ENCODE measurements at regions not wholly inside any gene's neighbourhood (a gene's known extent, or its start where the extent isn't known, plus 50 kb on each side); places are given as distances from the start of the nearest gene placed in this dataset.

GRCh38 chr4:19941434-19941833, 310.3 kb upstream of the SLIT2 start:
- H3K4me3 ChIP-seq: no peak overlapping the region
- in situ Hi-C loops (cut with MboI; ENCODE audit: low pct_unique_long_range_greater_than_20kb in 2 of 9, low sequenced_read_pairs in 9 of 9, unreplicated experiment in 9 of 9): no loop called here
- 21 to 100% (median 75%) methylated on average over 1 to 2 of the region's 2 CpGs; no CpG with 5 or more reads in 1 of the 10 experiments for WGBS, 10 experiments
- H3K27ac ChIP-seq: no peak overlapping the region
- ATAC-seq (replicated peaks in 6 of 8): no peak
- H3K4me1 ChIP-seq (replicated peaks in 1 of 2): no peaks in the 10 kb centered on the region

- H3K4me1 ChIP-seq (replicated peaks in 1 of 2): no peaks in the 10 kb centered on the region
Observed at GRCh38 chr4:19940861-19941260, 310.8 kb upstream of the SLIT2 start.

GRCh38 chr4:19936476-19936875, 315.2 kb upstream of the SLIT2 start:
- Histone ChIP-seq H3K27ac (no peak overlapping the region), H3K4me3 (no peak overlapping the region), H3K4me1 (replicated peaks in 1 of 2) (no peaks in the 10 kb centered on the region)
- ATAC-seq (replicated peaks in 6 of 8): peak in 1 of 8 experiments; percentile 48
- 0 to 93% (median 75%) methylated on average over 3 of the region's 3 CpGs; no CpG with 5 or more reads in 1 of the 10 experiments for WGBS, 10 experiments
- in situ Hi-C loops (cut with MboI; ENCODE audit: low pct_unique_long_range_greater_than_20kb in 2 of 9, low sequenced_read_pairs in 9 of 9, unreplicated experiment in 9 of 9): no loop called here

More at GRCh38 chr4:19940861-19941260, 310.8 kb upstream of the SLIT2 start:
- in situ Hi-C loops (cut with MboI; ENCODE audit: low pct_unique_long_range_greater_than_20kb in 2 of 9, low sequenced_read_pairs in 9 of 9, unreplicated experiment in 9 of 9): no loop called here
- Histone ChIP-seq H3K27ac (no peak overlapping the region), H3K4me3 (no peak overlapping the region)
- 25 to 100% (median 80%) methylated on average over 1 of the region's 1 CpG; no CpG with 5 or more reads in 3 of the 10 experiments for WGBS, 10 experiments
- no peak for ATAC-seq (replicated peaks in 6 of 8)

GRCh38 chr4:19930742-19931141, 321.0 kb upstream of the SLIT2 start:
- no peak overlapping the region for H3K27ac ChIP-seq
- H3K4me1 ChIP-seq (replicated peaks in 1 of 2): no peaks in the 10 kb centered on the region
- no peak overlapping the region for H3K4me3 ChIP-seq
- in situ Hi-C loops (cut with MboI; ENCODE audit: low pct_unique_long_range_greater_than_20kb in 2 of 9, low sequenced_read_pairs in 9 of 9, unreplicated experiment in 9 of 9): no loop called here
- WGBS, 10 experiments: 71 to 100% (median 89%) methylated on average over 1 to 3 of the region's 3 CpGs
- ATAC-seq (replicated peaks in 6 of 8): no peak

GRCh38 chr4:19927381-19927780, 324.3 kb upstream of the SLIT2 start:
- 20 to 100% (median 80%) methylated on average over 1 to 3 of the region's 4 CpGs; no CpG with 5 or more reads in 1 of the 10 experiments for WGBS, 10 experiments
- in situ Hi-C loops (cut with MboI; ENCODE audit: low pct_unique_long_range_greater_than_20kb in 2 of 9, low sequenced_read_pairs in 9 of 9, unreplicated experiment in 9 of 9): no loop called here
- peak in 2 of 8 experiments; percentile 36 to 41 for ATAC-seq (replicated peaks in 6 of 8)
- Histone ChIP-seq H3K27ac (no peak overlapping the region), H3K4me1 (replicated peaks in 1 of 2) (no peaks in the 10 kb centered on the region), H3K4me3 (no peak overlapping the region)

GRCh38 chr4:19925516-19925915, 326.2 kb upstream of the SLIT2 start:
- no peak for ATAC-seq (replicated peaks in 6 of 8)
- Histone ChIP-seq H3K4me1 (replicated peaks in 1 of 2) (no peaks in the 10 kb centered on the region), H3K27ac (no peak overlapping the region), H3K4me3 (no peak overlapping the region)
- in situ Hi-C loops (cut with MboI; ENCODE audit: low pct_unique_long_range_greater_than_20kb in 2 of 9, low sequenced_read_pairs in 9 of 9, unreplicated experiment in 9 of 9): no loop called here

GRCh38 chr4:19924761-19925160, 326.9 kb upstream of the SLIT2 start:
- no peak overlapping the region for H3K27ac ChIP-seq
- 60 to 100% (median 92%) methylated on average over 1 of the region's 1 CpG; no CpG with 5 or more reads in 2 of the 10 experiments for WGBS, 10 experiments
- H3K4me1 ChIP-seq (replicated peaks in 1 of 2): no peaks in the 10 kb centered on the region
- in situ Hi-C loops (cut with MboI; ENCODE audit: low pct_unique_long_range_greater_than_20kb in 2 of 9, low sequenced_read_pairs in 9 of 9, unreplicated experiment in 9 of 9): no loop called here
- no peak overlapping the region for H3K4me3 ChIP-seq
- ATAC-seq (replicated peaks in 6 of 8): no peak

GRCh38 chr4:19915276-19915675, 336.4 kb upstream of the SLIT2 start:
- ATAC-seq (replicated peaks in 6 of 8): no peak
- H3K27ac ChIP-seq: no peak overlapping the region
- no peak overlapping the region for H3K4me3 ChIP-seq
- no peaks in the 10 kb centered on the region for H3K4me1 ChIP-seq (replicated peaks in 1 of 2)
- in situ Hi-C loops (cut with MboI; ENCODE audit: low pct_unique_long_range_greater_than_20kb in 2 of 9, low sequenced_read_pairs in 9 of 9, unreplicated experiment in 9 of 9): no loop called here
- WGBS, 10 experiments: 37 to 100% (median 87%) methylated on average over 2 to 3 of the region's 3 CpGs; no CpG with 5 or more reads in 2 of the 10 experiments

GRCh38 chr4:19913650-19914049, 338.1 kb upstream of the SLIT2 start:
- no peak overlapping the region for H3K4me3 ChIP-seq
- H3K27ac ChIP-seq: no peak overlapping the region
- in situ Hi-C loops (cut with MboI; ENCODE audit: low pct_unique_long_range_greater_than_20kb in 2 of 9, low sequenced_read_pairs in 9 of 9, unreplicated experiment in 9 of 9): no loop called here
- H3K4me1 ChIP-seq (replicated peaks in 1 of 2): no peaks in the 10 kb centered on the region
- peak in 3 of 8 experiments; percentile 39 to 81 (median 51) for ATAC-seq (replicated peaks in 6 of 8)
- 17 to 100% (median 87%) methylated on average over 1 to 2 of the region's 2 CpGs for WGBS, 10 experiments

GRCh38 chr4:19910861-19911525, 340.7 kb upstream of the SLIT2 start:
- ATAC-seq (replicated peaks in 6 of 8): no peak
- in situ Hi-C loops (cut with MboI; ENCODE audit: low pct_unique_long_range_greater_than_20kb in 2 of 9, low sequenced_read_pairs in 9 of 9, unreplicated experiment in 9 of 9): no loop called here
- Histone ChIP-seq H3K4me1 (replicated peaks in 1 of 2) (no peaks in the 10 kb centered on the region), H3K27ac (no peak overlapping the region), H3K4me3 (no peak overlapping the region)
- 43 to 100% (median 83%) methylated on average over 1 of the region's 1 CpG; no CpG with 5 or more reads in 1 of the 10 experiments for WGBS, 10 experiments

GRCh38 chr4:19905024-19905423, 346.7 kb upstream of the SLIT2 start:
- Histone ChIP-seq H3K4me3 (no peak overlapping the region), H3K4me1 (replicated peaks in 1 of 2) (no peaks in the 10 kb centered on the region), H3K27ac (no peak overlapping the region)
- WGBS, 10 experiments: 0 to 92% (median 39%) methylated on average over 1 to 3 of the region's 3 CpGs; no CpG with 5 or more reads in 6 of the 10 experiments
- in situ Hi-C loops (cut with MboI; ENCODE audit: low pct_unique_long_range_greater_than_20kb in 2 of 9, low sequenced_read_pairs in 9 of 9, unreplicated experiment in 9 of 9): no loop called here
- peak in 3 of 8 experiments; percentile 87 to 94 (median 93) for ATAC-seq (replicated peaks in 6 of 8)

GRCh38 chr4:19888587-19888986, 363.1 kb upstream of the SLIT2 start:
- no peaks in the 10 kb centered on the region for H3K4me1 ChIP-seq (replicated peaks in 1 of 2)
- 60 to 92% (median 80%) methylated on average over 1 to 2 of the region's 2 CpGs; no CpG with 5 or more reads in 6 of the 10 experiments for WGBS, 10 experiments
- no peak overlapping the region for H3K27ac ChIP-seq
- no peak overlapping the region for H3K4me3 ChIP-seq
- ATAC-seq (replicated peaks in 6 of 8): no peak
- in situ Hi-C loops (cut with MboI; ENCODE audit: low pct_unique_long_range_greater_than_20kb in 2 of 9, low sequenced_read_pairs in 9 of 9, unreplicated experiment in 9 of 9): loop anchor here in 1 of 9 experiments (25.0 kb wide), 1 partner anchor 349 kb away; no protein-coding TSS in a partner anchor

- Histone ChIP-seq H3K27ac (no peak overlapping the region), H3K4me1 (replicated peaks in 1 of 2) (no peaks in the 10 kb centered on the region), H3K4me3 (no peak overlapping the region)
- ATAC-seq (replicated peaks in 6 of 8): peak in 2 of 8 experiments; percentile 17 to 26
- in situ Hi-C loops (cut with MboI; ENCODE audit: low pct_unique_long_range_greater_than_20kb in 2 of 9, low sequenced_read_pairs in 9 of 9, unreplicated experiment in 9 of 9): loop anchor here in 1 of 9 experiments (25.0 kb wide), 1 partner anchor 353 kb away; no protein-coding TSS in a partner anchor
Observed at GRCh38 chr4:19883841-19884240, 367.9 kb upstream of the SLIT2 start.

- Histone ChIP-seq H3K4me1 (replicated peaks in 1 of 2) (no peaks in the 10 kb centered on the region), H3K4me3 (no peak overlapping the region), H3K27ac (no peak overlapping the region)
- ATAC-seq (replicated peaks in 6 of 8): peak in 1 of 8 experiments; percentile 33
- 12 to 100% (median 68%) methylated on average over 1 to 5 of the region's 5 CpGs; no CpG with 5 or more reads in 2 of the 10 experiments for WGBS, 10 experiments
- in situ Hi-C loops (cut with MboI; ENCODE audit: low pct_unique_long_range_greater_than_20kb in 2 of 9, low sequenced_read_pairs in 9 of 9, unreplicated experiment in 9 of 9): loop anchor here in 1 of 9 experiments (25.0 kb wide), 1 partner anchor 357 kb away; no protein-coding TSS in a partner anchor
Observed at GRCh38 chr4:19880206-19880605, 371.5 kb upstream of the SLIT2 start.

Measured in motor neuron (in vitro differentiated cells).